SK-N-SH (cell line): ENCODE measurements at regions not wholly inside any gene's neighbourhood (a gene's known extent, or its start where the extent isn't known, plus 50 kb on each side); places are given as distances from the start of the nearest gene placed in this dataset.

Experiments used
- CTCF ChIA-PET: fragments of 300-600, 350-600 bp; formaldehyde crosslinking; extraction: SDS; loops from one replicate; lab custom pipeline; 2021; lab: Yijun Ruan, JAX
- POLR2A ChIA-PET: fragments of 350-600 bp; sonication (Branson Sonifier 250); formaldehyde crosslinking; extraction: SDS; loops from one replicate; lab custom pipeline; 2020; ENCODE audit warnings: antibody characterized with exemption, inconsistent platforms; lab: Yijun Ruan, JAX
- DNase-seq: peaks from one replicate; pipeline ENCODE4 v3.0.0; 2012
- H2AFZ ChIP-seq: fragments of 200-600 bp; sonication (generic); 2 replicates; pipeline ENCODE4 v1.8.1; 2016; ENCODE audit warnings: antibody characterized with exemption, mild to moderate bottlenecking, low read depth
- H3F3A ChIP-seq: fragments of 200-600 bp; sonication (generic); replicated peaks from 2 replicates; pipeline ENCODE3; 2016; ENCODE audit warnings: antibody characterized with exemption, mild to moderate bottlenecking; ENCODE audit not compliant: insufficient read depth
- H3K27ac ChIP-seq, 2 experiments: fragments of 200-500 bp in 1 of 2; fragments of 200-600 bp in 1 of 2; sonication (Bioruptor generic) in 1 of 2; sonication (generic), shearing (Covaris generic) in 1 of 2; 2 replicates each; pipeline versions ENCODE4 v1.5.1 to v1.6.1; 2014 to 2016; ENCODE audit warnings: low read depth in 2 of 2, inconsistent platforms in 1 of 2, low read length in 1 of 2, mild to moderate bottlenecking in 1 of 2, mixed read lengths in 1 of 2
- H3K27me3 ChIP-seq: fragments of 200-600 bp; sonication (generic), shearing (Covaris generic); 2 replicates; pipeline ENCODE4 v1.6.1; 2016; ENCODE audit warnings: mixed run types; ENCODE audit not compliant: insufficient read depth
- H3K36me3 ChIP-seq, 2 experiments: fragments of 200-500 bp in 1 of 2; fragments of 200-600 bp in 1 of 2; sonication (Bioruptor generic) in 1 of 2; sonication (generic) in 1 of 2; replicated peaks in 1 of 2; 2 replicates each; pipeline versions ENCODE3 to v1.5.1; 2014 to 2016; ENCODE audit warnings: low read length in 1 of 2, mild to moderate bottlenecking in 1 of 2; ENCODE audit not compliant: insufficient read depth in 2 of 2, control insufficient read depth in 1 of 2
- H3K4me1 ChIP-seq, 2 experiments: fragments of 200-500 bp in 1 of 2; fragments of 200-600 bp in 1 of 2; sonication (Bioruptor generic) in 1 of 2; sonication (generic), shearing (Covaris generic) in 1 of 2; 2 replicates each; pipeline versions ENCODE4 v1.5.1 to v1.6.1; 2014 to 2016; ENCODE audit warnings: low read depth in 1 of 2, low read length in 1 of 2, mixed run types in 1 of 2; ENCODE audit not compliant: insufficient read depth in 2 of 2, control insufficient read depth in 1 of 2
- H3K4me2 ChIP-seq: fragments of 200-600 bp; sonication (generic), shearing (Covaris generic); 2 replicates; pipeline ENCODE4 v1.6.1; 2017; ENCODE audit warnings: mixed run types
- H3K4me3 ChIP-seq, 2 experiments: fragments of 200-500 bp in 1 of 2; fragments of 200-600 bp in 1 of 2; sonication (Bioruptor generic) in 1 of 2; sonication (generic), shearing (Covaris generic) in 1 of 2; 2 replicates each; pipeline versions ENCODE4 v1.5.1 to v1.8.1; 2014 to 2016; ENCODE audit warnings: low read depth in 2 of 2, inconsistent platforms in 1 of 2, low read length in 1 of 2, mild to moderate bottlenecking in 1 of 2, mixed read lengths in 1 of 2, moderate library complexity in 1 of 2
- H3K79me2 ChIP-seq: fragments of 200-600 bp; sonication (generic); 2 replicates; pipeline ENCODE4 v1.8.1; 2017; ENCODE audit warnings: mild to moderate bottlenecking; ENCODE audit not compliant: insufficient read depth
- H3K9ac ChIP-seq: fragments of 200-600 bp; sonication (generic); 2 replicates; pipeline ENCODE4 v1.6.1; 2017; ENCODE audit warnings: mixed run types
- H3K9me2 ChIP-seq: fragments of 200-600 bp; sonication (generic); 2 replicates; pipeline ENCODE4 v1.6.1; 2017; ENCODE audit warnings: mixed run types
- H3K9me3 ChIP-seq: fragments of 200-600 bp; sonication (generic); 2 replicates; pipeline ENCODE4 v1.6.1; 2017; ENCODE audit warnings: mixed run types, mild to moderate bottlenecking, moderate library complexity
- H4K20me1 ChIP-seq: fragments of 200-600 bp; sonication (generic); 2 replicates; pipeline ENCODE4 v1.6.1; 2017; ENCODE audit warnings: mild to moderate bottlenecking, mixed run types; ENCODE audit not compliant: insufficient read depth
- FOXJ3 ChIP-seq: sonication (generic); formaldehyde crosslinking; IDR thresholded peaks from 2 replicates; pipeline ENCODE4 v1.5.1; 2020; ENCODE audit warnings: mild to moderate bottlenecking, missing genetic modification reagents
- FOXM1 ChIP-seq: IDR thresholded peaks from 2 replicates; pipeline ENCODE4 v1.4.0; 2012; ENCODE audit warnings: low read depth, mild to moderate bottlenecking
- MAX ChIP-seq: IDR thresholded peaks from 2 replicates; pipeline ENCODE4 v1.4.0; 2012; ENCODE audit warnings: low read depth
- MEF2A ChIP-seq: IDR thresholded peaks from 2 replicates; pipeline ENCODE4 v1.4.0; 2012; ENCODE audit warnings: low read depth, borderline replicate concordance
- NRF1 ChIP-seq: IDR thresholded peaks from 2 replicates; pipeline ENCODE4 v1.6.1; 2012; ENCODE audit warnings: low read depth, mild to moderate bottlenecking, low read length
- POLR2AphosphoS5 ChIP-seq: IDR thresholded peaks from 2 replicates; pipeline ENCODE4 v1.6.1; 2012; ENCODE audit warnings: low read depth, low read length
- REST ChIP-seq: IDR thresholded peaks from 2 replicates; pipeline ENCODE4 v1.6.1; 2012; ENCODE audit warnings: mild to moderate bottlenecking, low read depth, low read length, moderate library complexity
- RXRA ChIP-seq: IDR thresholded peaks from 2 replicates; pipeline ENCODE4 v1.4.0; 2012; ENCODE audit warnings: low read depth, mild to moderate bottlenecking, borderline replicate concordance
- SMC3 ChIP-seq: IDR thresholded peaks from 2 replicates; pipeline ENCODE4 v1.6.1; 2012; ENCODE audit warnings: low read depth, low read length, improper control_type of control experiment
- TEAD4 ChIP-seq: IDR thresholded peaks from 2 replicates; pipeline ENCODE4 v1.4.0; 2012; ENCODE audit warnings: mild to moderate bottlenecking, borderline replicate concordance; ENCODE audit not compliant: insufficient read depth
- USF2 ChIP-seq: fragments of 150-350 bp; IDR thresholded peaks from 2 replicates; pipeline ENCODE4 v1.6.1; 2017; ENCODE audit warnings: antibody characterized with exemption, low read length, low read depth, borderline replicate concordance
- WGBS: methylation state at CpG from one replicate; pipeline ENCODE4 v1.1.6; 2017; ENCODE audit warnings: low lambda C conversion rate; 5-methylcytosine and 5-hydroxymethylcytosine counted together

GRCh38 chr10:8919280-8919679 is 864.8 kb downstream of the GATA3 start:
- POLR2A ChIA-PET: no interaction called here
- Histone ChIP-seq H3K9ac (no peak overlapping the region), H3K4me2 (no peak overlapping the region), H3F3A (no peaks in the 10 kb centered on the region), H3K27ac (no peak overlapping the region), H3K79me2 (no peaks in the 10 kb centered on the region), H3K36me3 (no peaks in the 10 kb centered on the region), H3K9me2 (no peaks in the 10 kb centered on the region), H3K9me3 (no peaks in the 10 kb centered on the region), H4K20me1 (no peaks in the 10 kb centered on the region), H3K4me1 (no peaks in the 10 kb centered on the region), H3K4me3 (no peak overlapping the region), H2AFZ (no peak overlapping the region), H3K27me3 (no peaks in the 10 kb centered on the region)
- no peak for DNase-seq
- no peak for TF ChIP-seq REST
- no peak for TF ChIP-seq FOXJ3 (CRISPR knock-in tag)
- no peak for TF ChIP-seq TEAD4
- TF ChIP-seq NRF1: no peak
- no peak for TF ChIP-seq FOXM1
- TF ChIP-seq MEF2A: no peak
- TF ChIP-seq RXRA: no peak
- no peak for TF ChIP-seq SMC3
- TF ChIP-seq POLR2AphosphoS5: no peak
- TF ChIP-seq MAX: no peak
- CTCF ChIA-PET: no interaction called here
- 47% methylated on average over 4 of the region's 4 CpGs for WGBS

GRCh38 chr10:8921568-8921967 is 867.1 kb downstream of the GATA3 start:
- no peak overlapping the region for H3K4me2 ChIP-seq
- no peak for TF ChIP-seq USF2
- TF ChIP-seq MAX: no peak
- TF ChIP-seq, all 33 proteins: peak for 0
- no peaks in the 10 kb centered on the region for H3F3A ChIP-seq
- H3K4me3 ChIP-seq: no peak overlapping the region
- no peaks in the 10 kb centered on the region for H3K9me3 ChIP-seq
- no peak overlapping the region for H3K9ac ChIP-seq
- no peak overlapping the region for H2AFZ ChIP-seq
- ChIA-PET CTCF (no interaction called here), POLR2A (no interaction called here)
- H3K9me2 ChIP-seq: no peaks in the 10 kb centered on the region
- H3K4me1 ChIP-seq: no peaks in the 10 kb centered on the region
- H3K27ac ChIP-seq: no peak overlapping the region
- 57% methylated on average over 3 of the region's 3 CpGs for WGBS
- H3K36me3 ChIP-seq: no peaks in the 10 kb centered on the region
- no peaks in the 10 kb centered on the region for H4K20me1 ChIP-seq
- H3K27me3 ChIP-seq: no peaks in the 10 kb centered on the region
- H3K79me2 ChIP-seq: no peaks in the 10 kb centered on the region
- no peak for DNase-seq
